Activated CD4-positive, alpha-beta T cell treated with anti-CD3 and anti-CD28 coated beads for 36 hours (primary cell): ENCODE measurements at regions not wholly inside any gene's neighbourhood (a gene's known extent, or its start where the extent isn't known, plus 50 kb on each side); places are given as distances from the start of the nearest gene placed in this dataset.

Experiments used
- ATAC-seq: fragments of 200-7000 bp; cut with Tn5 transposase; one replicate; pipeline ENCODE4 v1.10.0; 2021; ENCODE audit warnings: mild to moderate bottlenecking, moderate library complexity
- CTCF ChIA-PET: fragments of 350-600 bp; sonication (Branson Sonifier 250); formaldehyde crosslinking; loops from one replicate; lab custom pipeline; 2021; ENCODE audit warnings: antibody characterized with exemption; lab: Charles Lee
- POLR2A ChIA-PET: fragments of 350-600 bp; sonication (Branson Sonifier 250); formaldehyde crosslinking; loops from one replicate; lab custom pipeline; 2021; ENCODE audit warnings: antibody characterized with exemption, inconsistent platforms; lab: Charles Lee
- DNase-seq: peaks from one replicate; pipeline ENCODE4 v3.0.0-alpha.2; 2020
- H3K27ac Mint-ChIP-seq: one replicate; pipeline ENCODE4 v1.8.0; 2021; ENCODE audit warnings: mixed read lengths
- H3K27me3 Mint-ChIP-seq: one replicate; pipeline ENCODE4 v1.8.0; 2021; ENCODE audit warnings: mixed read lengths
- H3K36me3 Mint-ChIP-seq: one replicate; pipeline ENCODE4 v1.8.0; 2021; ENCODE audit warnings: low read depth, mixed read lengths
- H3K4me1 Mint-ChIP-seq: one replicate; pipeline ENCODE4 v1.8.0; 2021; ENCODE audit warnings: mixed read lengths
- H3K4me3 Mint-ChIP-seq: one replicate; pipeline ENCODE4 v1.8.0; 2021; ENCODE audit warnings: mild to moderate bottlenecking, moderate library complexity, mixed read lengths
- H3K9me3 Mint-ChIP-seq: one replicate; pipeline ENCODE4 v1.8.0; 2021; ENCODE audit warnings: low read depth, mixed read lengths
- intact Hi-C, 2 experiments: fragments of 100-400 bp; cut with DNase I in 1 of 2; cut with micrococcal nuclease in 1 of 2; formaldehyde crosslinking; loops; one replicate each; pipeline versions ENCODE4 v1.14.2 to v1.15.1; 2022 to 2024; cut with DNase I, micrococcal nuclease

DNA sequence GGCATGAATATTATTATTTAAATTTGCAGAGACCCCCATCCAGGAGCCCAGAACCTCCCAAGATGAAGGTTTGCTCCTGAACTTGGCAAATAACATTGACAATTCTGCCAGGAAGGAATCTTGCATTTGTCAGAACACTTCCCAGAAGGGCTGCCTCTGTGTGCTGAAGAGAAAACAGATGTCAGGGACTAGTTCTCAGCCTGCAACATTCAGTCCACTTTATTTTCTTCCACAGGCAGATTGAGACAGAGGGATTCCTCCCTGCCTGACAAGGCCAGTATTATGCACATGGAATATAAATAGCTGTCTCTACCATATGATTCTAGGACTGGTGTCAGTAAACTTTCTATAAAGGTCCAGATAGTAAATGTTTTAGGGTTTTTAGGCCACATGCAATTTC, 171.5 kb upstream of the SIX2 start:
- Mint-ChIP-seq H3K4me1 (no peaks in the 10 kb centered on the region), H3K27ac (no peak overlapping the region), H3K36me3 (no peaks in the 10 kb centered on the region), H3K27me3 (peaks cover 35% of the 10 kb centered on the region), H3K4me3 (no peak overlapping the region), H3K9me3 (no peaks in the 10 kb centered on the region)
- CTCF ChIA-PET: no interaction called here
- intact Hi-C loops: no loop called here
- DNase-seq (no peak), ATAC-seq (no peak)
- POLR2A ChIA-PET: no interaction called here

DNA sequence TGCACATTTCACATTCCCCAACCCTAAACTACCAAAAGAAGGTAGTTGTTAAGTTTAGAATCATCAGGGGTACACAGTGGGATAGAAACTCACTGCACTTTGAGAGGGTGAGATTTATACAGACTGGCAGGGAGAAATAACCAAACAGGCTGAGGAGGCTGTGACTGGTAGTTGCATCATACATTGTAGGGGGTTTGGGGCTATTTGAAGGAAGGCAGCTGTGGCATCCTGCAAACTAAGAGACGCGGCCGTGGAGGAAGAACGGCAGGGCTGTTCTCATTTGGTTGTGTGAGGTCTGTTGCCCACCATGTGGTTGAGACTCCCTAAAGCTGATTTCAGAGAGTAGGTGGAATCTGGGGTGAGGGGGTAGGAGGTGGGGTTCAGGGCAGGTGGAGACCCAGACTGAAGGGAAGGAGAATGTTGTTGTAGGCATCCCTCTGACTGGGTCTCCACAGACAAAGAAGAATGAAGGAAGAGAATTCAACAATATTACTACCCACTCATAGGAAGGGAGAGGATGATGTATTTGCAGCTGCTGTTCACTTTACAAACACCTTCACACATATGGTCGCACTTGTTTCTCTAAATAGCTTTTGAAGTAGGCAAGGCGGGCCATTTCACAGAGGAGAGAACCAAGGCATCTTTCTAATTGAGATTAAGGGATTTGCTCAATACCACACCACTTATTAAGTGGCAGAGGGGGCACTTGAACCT, 170.9 kb upstream of the SIX2 start:
- ChIA-PET CTCF (no interaction called here), POLR2A (no interaction called here)
- Mint-ChIP-seq H3K36me3 (no peaks in the 10 kb centered on the region), H3K9me3 (no peaks in the 10 kb centered on the region), H3K27ac (no peak overlapping the region), H3K4me1 (no peaks in the 10 kb centered on the region), H3K4me3 (no peak overlapping the region), H3K27me3 (peaks cover 32% of the 10 kb centered on the region)
- ATAC-seq: no peak
- intact Hi-C loops: no loop called here
- no peak for DNase-seq

DNA sequence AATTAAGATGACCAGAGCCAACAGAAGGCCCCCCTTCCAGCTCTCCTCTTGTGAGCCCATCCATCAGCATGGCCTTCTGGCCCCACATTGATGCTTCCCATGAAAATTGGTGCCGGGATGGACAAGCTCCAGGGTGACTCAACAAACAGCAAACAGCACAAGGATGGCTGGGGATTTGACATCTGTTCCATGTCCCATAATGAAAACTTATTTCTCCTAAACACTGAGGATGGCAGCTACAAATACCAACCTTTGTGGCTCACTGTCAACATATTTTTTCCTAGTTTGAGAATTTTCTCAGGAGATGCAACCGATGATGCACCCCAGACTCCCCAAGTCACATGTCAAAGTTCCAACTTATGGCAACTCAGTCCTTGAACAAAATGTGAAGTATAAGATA, 169.6 kb upstream of the SIX2 start:
- no peaks in the 10 kb centered on the region for H3K9me3 Mint-ChIP-seq
- intact Hi-C loops: no loop called here
- no peaks in the 10 kb centered on the region for H3K4me1 Mint-ChIP-seq
- H3K27me3 Mint-ChIP-seq: peaks cover 37% of the 10 kb centered on the region
- POLR2A ChIA-PET: interaction anchor here (0.6 kb wide), 1 partner anchor 727 kb away, joined by 4 read pairs; no protein-coding TSS in a partner anchor
- DNase-seq (no peak), ATAC-seq (no peak)
- no peak overlapping the region for H3K4me3 Mint-ChIP-seq
- no peak overlapping the region for H3K27ac Mint-ChIP-seq
- CTCF ChIA-PET: no interaction called here
- no peaks in the 10 kb centered on the region for H3K36me3 Mint-ChIP-seq

DNA sequence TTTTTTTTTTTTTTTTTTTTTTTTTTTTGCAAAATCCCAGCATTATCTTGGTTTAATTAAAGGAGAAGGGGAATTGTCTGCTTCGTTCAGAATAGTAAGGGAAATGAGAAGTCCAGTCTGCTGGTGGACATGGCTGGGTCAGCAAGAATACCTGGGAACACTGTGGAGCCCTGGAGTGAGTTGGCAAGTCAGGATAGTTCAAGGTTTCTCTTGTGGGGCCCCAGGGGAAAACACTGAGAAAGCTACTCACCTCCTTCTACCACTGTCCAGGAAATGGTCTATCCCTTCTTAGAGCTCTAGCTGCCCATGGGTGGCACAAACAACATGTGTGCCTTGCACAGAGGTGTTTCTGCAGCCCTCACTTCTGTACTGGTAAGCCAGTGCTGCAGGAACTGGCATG, 169.1 kb upstream of the SIX2 start:
- intact Hi-C loops: no loop called here
- CTCF ChIA-PET: no interaction called here

DNA sequence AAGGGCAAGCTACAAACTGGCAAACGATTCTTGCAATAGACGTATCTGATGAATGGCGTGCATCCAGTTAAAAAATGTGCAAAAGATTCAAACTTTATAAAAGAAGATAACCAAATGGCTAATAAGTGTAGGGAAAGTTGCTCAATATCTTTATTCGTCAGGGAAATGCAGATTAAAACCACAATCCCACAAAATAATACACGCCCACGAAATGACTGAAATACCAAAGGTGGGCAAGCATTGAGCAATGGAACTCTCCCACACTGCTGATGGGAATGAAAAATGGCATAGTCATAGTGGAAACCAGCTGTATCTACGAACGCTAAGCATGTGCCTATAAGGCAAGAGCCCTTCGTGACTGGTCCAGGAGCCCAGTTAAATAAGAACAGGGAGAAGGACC, 168.6 kb upstream of the SIX2 start:
- Mint-ChIP-seq H3K4me3 (no peak overlapping the region), H3K36me3 (no peaks in the 10 kb centered on the region), H3K9me3 (no peaks in the 10 kb centered on the region), H3K27me3 (peaks cover 41% of the 10 kb centered on the region), H3K27ac (no peak overlapping the region), H3K4me1 (no peaks in the 10 kb centered on the region)
- DNase-seq (no peak), ATAC-seq (no peak)
- POLR2A ChIA-PET: no interaction called here
- CTCF ChIA-PET: no interaction called here
- intact Hi-C loops: no loop called here

More for the DNA sequence above, 169.1 kb upstream of the SIX2 start:
- ATAC-seq: no peak
- no peak for DNase-seq
- Mint-ChIP-seq H3K27ac (no peak overlapping the region), H3K36me3 (no peaks in the 10 kb centered on the region), H3K4me1 (no peaks in the 10 kb centered on the region), H3K4me3 (no peak overlapping the region), H3K27me3 (peaks cover 39% of the 10 kb centered on the region), H3K9me3 (no peaks in the 10 kb centered on the region)
- POLR2A ChIA-PET: interaction anchor here (0.6 kb wide), 1 partner anchor 727 kb away, joined by 4 read pairs; no protein-coding TSS in a partner anchor

DNA sequence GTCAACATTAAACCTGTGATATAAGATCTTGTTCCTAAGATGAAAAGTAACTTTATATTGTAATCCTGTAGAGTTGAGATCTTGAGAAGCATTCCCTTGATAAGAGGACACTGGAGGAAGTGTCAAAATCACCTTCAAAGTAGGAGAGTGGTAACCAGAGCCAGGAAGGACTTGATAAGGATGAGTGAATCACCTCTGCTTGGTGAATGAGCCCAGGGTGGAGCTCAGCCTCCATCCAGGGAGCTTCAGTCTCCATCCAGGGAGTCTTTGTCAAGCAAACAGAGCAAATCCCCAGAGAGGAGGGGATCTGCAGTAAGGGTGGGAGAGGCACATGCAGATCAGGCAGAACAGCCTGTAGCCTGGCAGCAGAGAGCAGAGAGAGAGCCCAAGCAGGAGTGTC, 167.1 kb upstream of the SIX2 start:
- ChIA-PET POLR2A (no interaction called here), CTCF (no interaction called here)
- Mint-ChIP-seq H3K9me3 (no peaks in the 10 kb centered on the region), H3K4me3 (no peak overlapping the region), H3K4me1 (no peaks in the 10 kb centered on the region), H3K27me3 (peaks cover 41% of the 10 kb centered on the region), H3K36me3 (no peaks in the 10 kb centered on the region), H3K27ac (no peak overlapping the region)
- DNase-seq (no peak), ATAC-seq (no peak)
- intact Hi-C loops: no loop called here

DNA sequence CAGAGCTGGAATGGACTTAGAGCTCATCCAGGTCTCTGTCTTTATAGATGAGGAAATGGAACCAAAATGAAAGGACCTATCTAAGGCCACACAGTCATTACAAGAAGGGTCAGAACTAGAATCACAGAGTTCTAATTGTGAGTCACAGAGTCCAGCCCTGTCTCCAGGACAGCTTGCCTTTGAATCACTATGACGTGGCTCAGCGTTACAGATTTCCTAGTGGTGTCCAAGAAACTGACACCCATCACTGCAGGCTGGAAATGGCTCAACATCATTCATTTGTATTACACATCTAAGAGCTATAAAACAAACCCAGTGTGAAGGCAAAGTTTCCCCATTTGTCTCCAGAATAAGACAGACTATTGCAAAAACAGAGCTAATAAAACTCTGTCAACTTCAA, 164.3 kb upstream of the SIX2 start:
- Mint-ChIP-seq H3K4me3 (no peak overlapping the region), H3K27ac (no peak overlapping the region), H3K36me3 (no peaks in the 10 kb centered on the region), H3K4me1 (peaks cover 2% of the 10 kb centered on the region), H3K9me3 (no peaks in the 10 kb centered on the region), H3K27me3 (peaks cover 47% of the 10 kb centered on the region)
- DNase-seq (no peak), ATAC-seq (no peak)
- ChIA-PET POLR2A (no interaction called here), CTCF (no interaction called here)
- intact Hi-C loops: loop anchor here in 1 of 2 experiments (5.0 kb wide), 1 partner anchor 166 kb away; the partner anchor contains the start of gene SIX2

DNA sequence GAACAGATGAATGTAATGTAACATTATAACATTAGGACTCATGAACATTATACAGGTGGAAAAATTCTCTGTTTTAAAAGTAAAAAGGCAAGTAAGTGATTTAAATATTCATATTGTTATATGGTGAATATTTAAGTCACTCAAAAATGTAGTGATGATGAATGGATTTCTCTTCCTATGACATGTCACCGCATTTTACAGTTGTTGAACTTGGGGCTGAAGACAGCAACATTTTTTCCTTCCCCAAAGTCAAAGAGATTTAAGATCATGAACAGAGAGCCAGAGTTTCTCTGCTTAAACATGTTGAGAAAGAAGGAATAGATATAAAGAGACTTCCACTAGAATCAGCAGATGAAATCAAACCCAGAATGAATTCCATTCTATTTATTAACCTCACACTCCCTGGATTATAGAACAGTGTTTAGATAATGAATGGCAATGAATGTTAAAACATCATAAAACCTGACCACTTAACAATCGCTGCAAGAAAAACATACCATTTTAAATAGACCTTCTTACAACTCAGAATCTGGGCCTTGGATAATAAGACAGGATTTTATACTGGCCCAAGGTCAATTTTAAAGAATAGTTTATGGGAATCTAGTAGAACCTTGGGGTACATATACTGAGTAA, 163.6 kb upstream of the SIX2 start:
- ATAC-seq: no peak
- Mint-ChIP-seq H3K27me3 (peaks cover 53% of the 10 kb centered on the region), H3K4me3 (no peak overlapping the region), H3K9me3 (no peaks in the 10 kb centered on the region), H3K4me1 (peaks cover 4% of the 10 kb centered on the region), H3K27ac (no peak overlapping the region), H3K36me3 (no peaks in the 10 kb centered on the region)
- CTCF ChIA-PET: interaction anchor here (0.6 kb wide), 1 partner anchor 223 kb away, joined by 3 read pairs; no protein-coding TSS in a partner anchor
- DNase-seq: no peak
- POLR2A ChIA-PET: no interaction called here
- intact Hi-C loops: loop anchor here in 1 of 2 experiments (5.0 kb wide), 1 partner anchor 166 kb away; the partner anchor contains the start of gene SIX2

DNA sequence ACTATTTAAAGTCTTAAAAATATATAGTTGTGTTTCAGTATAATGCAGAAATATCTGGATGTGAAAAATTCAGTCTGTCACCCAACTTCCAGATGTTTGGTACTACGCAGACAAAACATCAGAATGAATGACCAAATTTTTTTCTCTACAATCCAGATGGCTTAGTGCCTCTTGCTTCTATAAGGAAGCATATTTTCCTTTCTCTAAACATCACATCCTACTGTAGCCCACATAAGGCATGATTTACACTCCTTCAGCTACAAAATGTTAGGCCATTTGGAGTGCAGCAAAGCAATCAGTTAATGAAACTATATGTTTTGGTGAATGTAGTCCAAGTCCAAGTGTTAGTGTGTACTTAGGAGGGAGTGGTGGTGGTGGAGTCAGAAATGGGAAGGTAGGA, 162.9 kb upstream of the SIX2 start:
- DNase-seq: no peak
- ChIA-PET CTCF (interaction anchor here (0.6 kb wide), 1 partner anchor 222 kb away, joined by 3 read pairs; no protein-coding TSS in a partner anchor), POLR2A (no interaction called here)
- Mint-ChIP-seq H3K27ac (no peak overlapping the region), H3K4me3 (no peak overlapping the region), H3K9me3 (no peaks in the 10 kb centered on the region), H3K4me1 (peaks cover 4% of the 10 kb centered on the region), H3K27me3 (peaks cover 52% of the 10 kb centered on the region), H3K36me3 (no peaks in the 10 kb centered on the region)
- no peak for ATAC-seq
- intact Hi-C loops: loop anchor here in 1 of 2 experiments (5.0 kb wide), 1 partner anchor 165 kb away; the partner anchor contains the start of gene SIX2

DNA sequence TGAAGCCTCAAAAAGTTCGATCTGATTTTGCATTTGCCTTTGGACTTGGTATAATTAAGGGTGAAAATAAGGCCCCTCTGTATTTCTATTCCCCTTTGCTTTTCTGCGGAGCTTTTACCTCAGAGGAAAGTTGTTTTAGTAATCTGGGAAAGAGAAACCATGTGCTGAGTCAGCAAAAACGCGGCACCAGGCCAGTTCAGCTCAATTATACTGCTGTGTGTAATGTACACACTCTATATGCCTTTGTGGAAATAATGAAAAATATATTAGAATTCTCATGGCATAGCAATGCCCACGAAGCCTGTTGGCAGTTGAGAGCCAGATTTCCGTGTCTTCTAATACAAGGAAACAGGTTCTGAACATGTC, 161.9 kb upstream of the SIX2 start:
- H3K9me3 Mint-ChIP-seq: no peaks in the 10 kb centered on the region
- POLR2A ChIA-PET: no interaction called here
- peaks cover 53% of the 10 kb centered on the region for H3K27me3 Mint-ChIP-seq
- no peak overlapping the region for H3K4me3 Mint-ChIP-seq
- H3K4me1 Mint-ChIP-seq: peaks cover 4% of the 10 kb centered on the region
- CTCF ChIA-PET: interaction anchor here (2.0 kb wide), 1 partner anchor 323 kb away, joined by 4 read pairs; no protein-coding TSS in a partner anchor
- no peaks in the 10 kb centered on the region for H3K36me3 Mint-ChIP-seq
- ATAC-seq (no peak), DNase-seq (no peak)
- intact Hi-C loops: loop anchor here in 1 of 2 experiments (5.0 kb wide), 1 partner anchor 164 kb away; the partner anchor contains the start of gene SIX2
- no peak overlapping the region for H3K27ac Mint-ChIP-seq

DNA sequence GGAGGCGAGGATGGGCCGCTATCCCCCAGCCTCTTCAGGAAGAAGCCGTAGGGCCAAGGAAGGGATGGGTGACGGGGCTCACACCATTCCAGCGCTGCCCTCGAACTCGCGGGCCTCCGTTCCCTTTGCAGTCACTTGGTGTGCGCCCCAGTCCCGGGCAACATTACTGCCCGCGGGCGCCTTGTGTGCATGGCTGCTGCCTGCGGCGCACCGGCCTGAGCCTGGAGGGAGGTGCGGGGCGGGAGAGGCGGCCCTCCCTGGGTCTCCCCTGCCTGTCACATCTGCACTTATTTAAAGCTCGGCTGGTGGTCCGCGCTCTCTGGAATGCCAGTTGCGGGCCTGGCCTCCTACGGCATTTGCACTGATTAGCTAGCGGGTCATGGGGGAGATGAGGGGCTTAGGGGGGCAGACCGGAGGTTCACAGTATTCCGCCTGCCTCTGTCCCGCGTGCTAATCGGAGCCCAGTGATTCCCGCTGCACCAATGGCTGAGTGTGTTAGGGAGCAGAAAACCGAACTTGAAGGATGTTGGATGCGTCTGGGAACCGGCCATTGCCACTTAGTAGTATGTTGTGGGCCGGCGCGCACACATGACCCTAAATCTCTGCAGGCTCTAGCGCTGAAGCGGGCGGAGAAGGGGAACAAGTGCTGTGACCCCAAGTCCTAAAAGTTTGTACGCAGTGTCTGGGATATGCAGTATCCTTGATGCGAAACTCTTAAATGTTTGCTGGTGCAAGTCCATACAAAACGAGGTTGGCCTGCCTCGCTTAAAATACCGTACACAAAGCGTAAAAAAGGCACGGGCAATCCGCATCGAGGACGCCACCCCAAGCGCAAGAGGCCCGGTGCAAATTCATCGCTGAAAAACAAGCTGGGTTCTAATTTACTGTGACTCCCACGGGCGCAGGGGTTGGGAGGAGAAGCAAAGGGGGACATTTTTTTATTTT, 161.2 kb upstream of the SIX2 start:
- no peak overlapping the region for H3K4me3 Mint-ChIP-seq
- H3K9me3 Mint-ChIP-seq: no peaks in the 10 kb centered on the region
- ChIA-PET POLR2A (interaction anchor here (0.6 kb wide), 1 partner anchor 72 kb away, joined by 3 read pairs; no protein-coding TSS in a partner anchor), CTCF (interaction anchor here (2.0 kb wide), 1 partner anchor 324 kb away, joined by 4 read pairs; no protein-coding TSS in a partner anchor)
- H3K4me1 Mint-ChIP-seq: peaks cover 4% of the 10 kb centered on the region
- peak; percentile 16 for DNase-seq
- intact Hi-C loops: loop anchor here in 1 of 2 experiments (5.0 kb wide), 1 partner anchor 163 kb away; the partner anchor contains the start of gene SIX2
- no peak for ATAC-seq
- no peak overlapping the region for H3K27ac Mint-ChIP-seq
- H3K27me3 Mint-ChIP-seq: peaks cover 57% of the 10 kb centered on the region
- H3K36me3 Mint-ChIP-seq: no peaks in the 10 kb centered on the region
